H9 (cell line): ENCODE measurements at regions not wholly inside any gene's neighbourhood (a gene's known extent, or its start where the extent isn't known, plus 50 kb on each side); places are given as distances from the start of the nearest gene placed in this dataset.

Experiments
- DNase-seq: peaks from one replicate; pipeline ENCODE4 v3.0.0-alpha.2; 2017
- H2AFZ ChIP-seq: one replicate; pipeline ENCODE4 v1.6.1; 2013; ENCODE audit warnings: mild to moderate bottlenecking, low read length, control low read depth, moderate library complexity
- H2AK5ac ChIP-seq: 2 replicates; pipeline ENCODE4 v1.6.1; 2013; ENCODE audit warnings: low read length, control low read depth, mixed read lengths; ENCODE audit not compliant: insufficient read length
- H2BK120ac ChIP-seq: one replicate; pipeline ENCODE4 v1.6.1; 2013; ENCODE audit warnings: low read depth, mild to moderate bottlenecking, low read length, control low read depth, inconsistent platforms; ENCODE audit not compliant: poor library complexity, severe bottlenecking
- H2BK12ac ChIP-seq: 2 replicates; pipeline ENCODE4 v1.6.1; 2013; ENCODE audit warnings: low read length, control low read depth, mixed read lengths, low read depth; ENCODE audit not compliant: insufficient read length
- H2BK15ac ChIP-seq: 2 replicates; pipeline ENCODE4 v1.6.1; 2013; ENCODE audit warnings: low read depth, low read length, control low read depth
- H2BK20ac ChIP-seq: one replicate; pipeline ENCODE4 v1.6.1; 2013; ENCODE audit warnings: low read depth, mild to moderate bottlenecking, low read length, control low read depth, inconsistent platforms; ENCODE audit not compliant: poor library complexity, severe bottlenecking
- H2BK5ac ChIP-seq: 2 replicates; pipeline ENCODE4 v1.6.1; 2013; ENCODE audit warnings: low read length, control low read depth, mixed read lengths; ENCODE audit not compliant: insufficient read length
- H3K14ac ChIP-seq: 2 replicates; pipeline ENCODE4 v1.6.1; 2013; ENCODE audit warnings: low read length, control low read depth; ENCODE audit not compliant: insufficient read depth
- H3K18ac ChIP-seq: 2 replicates; pipeline ENCODE4 v1.6.1; 2013; ENCODE audit warnings: low read depth, mild to moderate bottlenecking, mixed read lengths, low read length, control low read depth; ENCODE audit not compliant: insufficient read length
- H3K23ac ChIP-seq: 2 replicates; pipeline ENCODE4 v1.6.1; 2013; ENCODE audit warnings: low read length, control low read depth, mixed read lengths, low read depth; ENCODE audit not compliant: insufficient read length
- H3K23me2 ChIP-seq: 2 replicates; pipeline ENCODE4 v1.6.1; 2013; ENCODE audit warnings: low read depth, mild to moderate bottlenecking, mixed read lengths, low read length, control low read depth; ENCODE audit not compliant: insufficient read length, poor library complexity, severe bottlenecking
- H3K27ac ChIP-seq: 2 replicates; pipeline ENCODE4 v1.5.1; 2013; ENCODE audit warnings: low read length, control low read depth, mixed read lengths, low read depth; ENCODE audit not compliant: insufficient read length
- H3K27me3 ChIP-seq: 2 replicates; pipeline ENCODE4 v1.6.1; 2013; ENCODE audit warnings: low read length, control low read depth, inconsistent platforms; ENCODE audit not compliant: insufficient read depth
- H3K4ac ChIP-seq: 2 replicates; pipeline ENCODE4 v1.6.1; 2013; ENCODE audit warnings: low read depth, mild to moderate bottlenecking, control low read depth, inconsistent platforms, low read length, moderate library complexity
- H3K4me1 ChIP-seq: 2 replicates; pipeline ENCODE4 v1.6.1; 2013; ENCODE audit warnings: low read length, control low read depth, inconsistent platforms; ENCODE audit not compliant: insufficient read depth
- H3K4me2 ChIP-seq: 2 replicates; pipeline ENCODE4 v1.6.1; 2013; ENCODE audit warnings: low read length, control low read depth, mixed read lengths; ENCODE audit not compliant: insufficient read length, insufficient read depth
- H3K56ac ChIP-seq: 2 replicates; pipeline ENCODE4 v1.6.1; 2013; ENCODE audit warnings: low read depth, mild to moderate bottlenecking, mixed read lengths, low read length, control low read depth; ENCODE audit not compliant: insufficient read length
- H3K79me1 ChIP-seq: 2 replicates; pipeline ENCODE4 v1.6.1; 2013; ENCODE audit warnings: low read depth, mild to moderate bottlenecking, moderate library complexity, low read length, control low read depth, inconsistent platforms; ENCODE audit not compliant: insufficient read depth, poor library complexity, severe bottlenecking
- H3K79me2 ChIP-seq: 2 replicates; pipeline ENCODE4 v1.6.1; 2013; ENCODE audit warnings: low read length, control low read depth, inconsistent platforms; ENCODE audit not compliant: insufficient read depth
- H3K9ac ChIP-seq: 2 replicates; pipeline ENCODE4 v1.6.1; 2013; ENCODE audit warnings: low read length, control low read depth, mixed read lengths; ENCODE audit not compliant: insufficient read length; ENCODE audit errors: extremely low read depth
- H3K9me3 ChIP-seq: one replicate; pipeline ENCODE4 v1.6.1; 2013; ENCODE audit warnings: low read depth, low read length, inconsistent platforms; ENCODE audit not compliant: control insufficient read depth
- H3T11ph ChIP-seq: one replicate; pipeline ENCODE4 v1.6.1; 2013; ENCODE audit warnings: mild to moderate bottlenecking, low read length, control low read depth, inconsistent platforms
- H4K20me1 ChIP-seq: one replicate; pipeline ENCODE4 v1.6.1; 2013; ENCODE audit not compliant: control insufficient read depth, insufficient read length, insufficient read depth
- H4K5ac ChIP-seq: 2 replicates; pipeline ENCODE4 v1.6.1; 2013; ENCODE audit warnings: low read depth, mild to moderate bottlenecking, mixed read lengths, low read length, control low read depth; ENCODE audit not compliant: insufficient read length
- H4K8ac ChIP-seq: replicated peaks from 2 replicates; pipeline ENCODE4 v1.6.1; 2013; ENCODE audit warnings: low read length, control low read depth, mixed read lengths, low read depth; ENCODE audit not compliant: insufficient read length
- H4K91ac ChIP-seq: 2 replicates; pipeline ENCODE4 v1.6.1; 2013; ENCODE audit warnings: low read depth, mild to moderate bottlenecking, moderate library complexity, mixed read lengths, low read length, control low read depth; ENCODE audit not compliant: insufficient read length
- H3K27ac Mint-ChIP-seq, 3 experiments: 2 replicates in 2 of 3; 3 replicates in 1 of 3; pipeline ENCODE4 v1.8.0; 2020 to 2021; ENCODE audit warnings: mixed read lengths in 3 of 3, mild to moderate bottlenecking in 1 of 3, moderate library complexity in 1 of 3
- H3K27me3 Mint-ChIP-seq: 2 replicates; pipeline ENCODE4 v1.8.0; 2021; ENCODE audit warnings: low read depth, mild to moderate bottlenecking, moderate library complexity, mixed read lengths
- H3K36me3 Mint-ChIP-seq, 3 experiments: 2 replicates in 2 of 3; 3 replicates in 1 of 3; pipeline ENCODE4 v1.8.0; 2020 to 2021; ENCODE audit warnings: low read depth in 3 of 3, mixed read lengths in 3 of 3; ENCODE audit not compliant: insufficient read depth in 1 of 3
- H3K4me1 Mint-ChIP-seq, 2 experiments: 2 replicates each; pipeline ENCODE4 v1.8.0; 2020; ENCODE audit warnings: mixed read lengths in 2 of 2
- H3K4me3 Mint-ChIP-seq, 2 experiments: 2 replicates in 1 of 2; 3 replicates in 1 of 2; pipeline ENCODE4 v1.8.0; 2020 to 2021; ENCODE audit warnings: mild to moderate bottlenecking in 2 of 2, mixed read lengths in 2 of 2, moderate library complexity in 1 of 2
- H3K9me3 Mint-ChIP-seq, 2 experiments: 2 replicates in 1 of 2; 3 replicates in 1 of 2; pipeline ENCODE4 v1.8.0; 2020; ENCODE audit warnings: mild to moderate bottlenecking in 2 of 2, mixed read lengths in 2 of 2, moderate library complexity in 1 of 2
- CTCF ChIP-seq: fragments of 200-600 bp; sonication (generic); conservative IDR thresholded peaks from 3 replicates; pipeline ENCODE4 v1.8.0; 2021; ENCODE audit warnings: antibody characterized with exemption, mild to moderate bottlenecking
- WGBS: extraction: QIAGEN DNeasy Blood & Tissue Kit; methylation state at CpG from one replicate; pipeline ENCODE4 v1.1.7; 2013; ENCODE audit warnings: missing lambda C conversion rate, low lambda C conversion rate, mixed read lengths; ENCODE audit not compliant: insufficient read length; ENCODE audit errors: extremely low coverage; 5-methylcytosine and 5-hydroxymethylcytosine counted together

GRCh38 chr6:137415127-137415833 lies 78.9 kb downstream of the OLIG3 start:
- H3K4me1 Mint-ChIP-seq = peaks cover 48 to 53% of the 10 kb centered on the region in 2 experiments
- WGBS = no CpG with 5 or more reads among the region's 25 CpGs
- peaks cover 4% of the 10 kb centered on the region; the same call in 1 of the 2 replicates for H3K4me1 ChIP-seq

More at GRCh38 chr6:137415127-137415833, 78.9 kb downstream of the OLIG3 start:
- Histone ChIP-seq H3K79me1 (no peaks in the 10 kb centered on the region), H3K9ac (peak overlapping the region; percentile 13), H2BK12ac (no peak overlapping the region), H3K4ac (no peak overlapping the region), H3K14ac (peak overlapping the region; percentile 37; the same call in 1 of the 2 replicates), H3K23ac (no peak overlapping the region), H3K18ac (no peak overlapping the region), H3K56ac (no peak overlapping the region), H2BK120ac (no peak overlapping the region), H3T11ph (no peak overlapping the region), H3K79me2 (no peaks in the 10 kb centered on the region), H2BK5ac (no peak overlapping the region), H2AFZ (peak overlapping the region; percentile 50), H2BK20ac (no peak overlapping the region), H3K23me2 (peaks cover 6% of the 10 kb centered on the region), H3K4me2 (peak overlapping the region; percentile 70), H4K91ac (no peak overlapping the region), H3K27me3 (no peaks in the 10 kb centered on the region), H2BK15ac (no peak overlapping the region), H4K8ac (no peak overlapping the region), H2AK5ac (no peak overlapping the region), H3K27ac (no peak overlapping the region), H4K20me1 (no peaks in the 10 kb centered on the region), H4K5ac (no peak overlapping the region), H3K9me3 (no peaks in the 10 kb centered on the region)
- H3K36me3 Mint-ChIP-seq = no peaks in the 10 kb centered on the region; a peak in 1 of 7 replicates
- peak overlapping the region; percentile 57 to 72 for H3K4me3 Mint-ChIP-seq
- no peaks in the 10 kb centered on the region for H3K9me3 Mint-ChIP-seq
- DNase-seq = peak; percentile 79
- H3K27ac Mint-ChIP-seq = peak overlapping the region in 2 of 3 experiments; percentile 41 to 63; a peak in 3 of 7 replicates
- H3K27me3 Mint-ChIP-seq = peaks cover 19% of the 10 kb centered on the region
- peak; percentile 78 for TF ChIP-seq CTCF
